ENCODE measurements at regions not wholly inside any gene's neighbourhood (a gene's known extent, or its start where the extent isn't known, plus 50 kb on each side); places are given as distances from the start of the nearest gene placed in this dataset.

DNA sequence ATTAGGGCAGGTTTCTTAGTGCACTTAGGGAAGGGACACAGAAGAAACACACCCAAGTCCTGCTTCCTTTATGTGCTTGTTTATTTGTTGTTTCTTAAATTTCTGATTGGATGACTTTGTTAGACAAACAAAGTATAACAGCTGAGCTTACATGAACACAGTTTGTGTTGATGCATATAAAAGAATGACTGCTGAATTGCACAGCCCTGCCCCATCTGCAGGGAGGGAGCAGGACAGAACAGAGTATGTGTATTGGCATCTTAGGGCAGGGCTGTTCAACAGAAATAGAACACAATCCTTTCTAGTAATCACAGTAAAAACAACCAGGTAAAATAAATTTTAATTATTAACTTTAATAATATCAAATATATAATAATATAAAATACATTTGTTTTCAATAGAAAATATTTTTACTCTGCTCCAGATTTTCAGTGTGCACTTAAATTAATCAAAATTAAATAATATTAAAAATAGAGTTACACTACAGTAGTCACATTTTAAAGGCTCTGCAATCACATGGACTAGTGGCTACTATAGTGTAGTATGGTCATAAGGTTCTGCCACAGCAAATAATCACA lies 198.4 kb downstream of the ZNF621 start:
- no peak for TF ChIP-seq ELF4 (IDR thresholded peaks at IDR 0.05)
- TF ChIP-seq LEF1 (IDR thresholded peaks at IDR 0.05; ENCODE audit: borderline replicate concordance): no peak
- TF ChIP-seq SUZ12 (IDR thresholded peaks at IDR 0.05): no peak
